Esophagus squamous epithelium (tissue), 5 donors: ENCODE measurements at regions not wholly inside any gene's neighbourhood (a gene's known extent, or its start where the extent isn't known, plus 50 kb on each side); places are given as distances from the start of the nearest gene placed in this dataset.
A peak's percentile ranks its signal among the peaks of the same experiment; 100 is the strongest.
"Not testable (repeated sequence)": the region's sequence is repeated elsewhere in the genome, so short reads cannot be mapped to it uniquely, and the experiment has no call there.

Experiments
- DNase-seq: peaks from one replicate; lab custom pipeline; 2025; lab: John Stamatoyannopoulos, UW
- H3K27ac ChIP-seq, 4 donors: fragments of 200-600 bp; sonication (generic); one replicate each; pipeline ENCODE4 v1.5.1; 2016 to 2019; ENCODE audit warnings: mild to moderate bottlenecking in 1 of 4
- H3K27me3 ChIP-seq, 4 donors: fragments of 200-600 bp; sonication (generic); 1 replicate in 3 of 4; 2 replicates in 1 of 4; pipeline versions ENCODE4 v1.5.1 to v1.6.0; 2017 to 2021; ENCODE audit warnings: antibody characterized with exemption in 1 of 4
- H3K36me3 ChIP-seq, 3 donors: fragments of 200-600 bp; sonication (generic); one replicate each; pipeline ENCODE4 v1.5.1; 2016 to 2019
- H3K4me1 ChIP-seq, 3 donors: fragments of 200-600 bp; sonication (generic); one replicate each; pipeline ENCODE4 v1.5.1; 2017 to 2019
- H3K4me3 ChIP-seq, 4 donors: fragments of 200-600 bp; sonication (generic); 1 replicate in 3 of 4; 2 replicates in 1 of 4; pipeline ENCODE4 v1.5.1; 2016 to 2019; ENCODE audit warnings: mild to moderate bottlenecking in 2 of 4, moderate library complexity in 1 of 4
- H3K9me3 ChIP-seq, 3 donors: fragments of 200-600 bp; sonication (generic); one replicate each; pipeline ENCODE4 v1.5.1; 2016 to 2019
- POLR2A ChIP-seq, 4 donors: fragments of 450-650 bp; IDR thresholded peaks; one replicate each; pipeline ENCODE4 v1.6.1; 2017; ENCODE audit warnings: antibody characterized with exemption in 4 of 4, mild to moderate bottlenecking in 4 of 4, moderate library complexity in 3 of 4
- WGBS, 2 donors: methylation state at CpG; one replicate each; pipeline ENCODE4 v1.1.5; 2018; 5-methylcytosine and 5-hydroxymethylcytosine counted together
- intact Hi-C: fragments of 100-400 bp; cut with DNase I; formaldehyde crosslinking; loops from one replicate; pipeline ENCODE4 v1.15.0; 2022
- TF ChIP-seq, protein P1 (sequence below), 6 experiments: fragments of 450-650 bp in 4 of 6; fragments of 200-600 bp in 2 of 6; sonication (generic) in 2 of 6; IDR thresholded peaks; one replicate each; pipeline ENCODE4 v1.5.1; 2016 to 2019; ENCODE audit warnings: antibody characterized with exemption in 6 of 6, mild to moderate bottlenecking in 4 of 6, moderate library complexity in 4 of 6
- donor health status: DM: yes; HTN: yes; CAD: no.

DNA sequence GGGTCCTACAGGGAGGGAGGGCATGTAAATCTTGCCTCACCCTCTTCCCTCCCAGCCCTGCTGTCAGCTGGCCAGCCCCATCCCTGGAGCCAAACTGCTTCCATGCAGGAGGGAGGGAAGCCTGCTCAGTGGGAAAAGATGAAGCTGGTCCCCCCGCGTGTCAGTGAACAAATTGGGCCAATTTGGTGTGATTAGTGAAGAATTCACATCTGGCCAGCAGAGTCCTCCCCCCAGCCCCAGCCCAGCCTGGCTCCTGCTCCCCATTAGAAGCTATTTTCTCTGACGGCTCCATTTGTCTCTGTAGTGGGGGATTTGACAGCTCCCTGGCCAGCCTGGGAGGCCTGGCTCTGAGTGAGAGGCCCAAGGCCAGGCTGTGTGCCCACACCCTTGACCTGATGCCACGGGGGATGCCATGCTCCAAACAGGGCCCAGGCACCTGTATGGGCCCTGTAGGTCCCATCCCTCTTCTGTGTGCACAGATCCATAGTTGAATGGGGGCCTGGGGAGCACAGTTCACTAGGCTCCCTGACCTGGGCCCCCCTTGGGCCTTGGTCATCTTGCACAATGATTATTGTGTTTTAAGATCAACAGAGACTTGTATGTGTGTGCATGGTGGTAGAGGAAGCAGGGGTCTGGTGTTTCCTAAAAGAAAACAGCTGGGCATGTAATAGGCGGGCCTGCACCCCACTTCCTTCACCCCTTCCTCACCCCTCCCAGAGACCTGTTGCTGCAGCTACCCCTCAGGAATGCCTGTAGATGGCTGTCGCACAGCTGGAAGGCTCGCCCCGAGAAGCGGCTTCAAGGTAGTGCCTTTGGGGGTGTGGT lies 50.7 kb upstream of the TAC4 start:
- H3K4me3 ChIP-seq: no peak overlapping the region
- no peaks in the 10 kb centered on the region for H3K36me3 ChIP-seq
- intact Hi-C loops: no loop called here
- no peak for TF ChIP-seq POLR2A (IDR thresholded peaks at IDR 0.05)
- TF ChIP-seq, protein P1, sequence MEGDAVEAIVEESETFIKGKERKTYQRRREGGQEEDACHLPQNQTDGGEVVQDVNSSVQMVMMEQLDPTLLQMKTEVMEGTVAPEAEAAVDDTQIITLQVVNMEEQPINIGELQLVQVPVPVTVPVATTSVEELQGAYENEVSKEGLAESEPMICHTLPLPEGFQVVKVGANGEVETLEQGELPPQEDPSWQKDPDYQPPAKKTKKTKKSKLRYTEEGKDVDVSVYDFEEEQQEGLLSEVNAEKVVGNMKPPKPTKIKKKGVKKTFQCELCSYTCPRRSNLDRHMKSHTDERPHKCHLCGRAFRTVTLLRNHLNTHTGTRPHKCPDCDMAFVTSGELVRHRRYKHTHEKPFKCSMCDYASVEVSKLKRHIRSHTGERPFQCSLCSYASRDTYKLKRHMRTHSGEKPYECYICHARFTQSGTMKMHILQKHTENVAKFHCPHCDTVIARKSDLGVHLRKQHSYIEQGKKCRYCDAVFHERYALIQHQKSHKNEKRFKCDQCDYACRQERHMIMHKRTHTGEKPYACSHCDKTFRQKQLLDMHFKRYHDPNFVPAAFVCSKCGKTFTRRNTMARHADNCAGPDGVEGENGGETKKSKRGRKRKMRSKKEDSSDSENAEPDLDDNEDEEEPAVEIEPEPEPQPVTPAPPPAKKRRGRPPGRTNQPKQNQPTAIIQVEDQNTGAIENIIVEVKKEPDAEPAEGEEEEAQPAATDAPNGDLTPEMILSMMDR (IDR thresholded peaks at IDR 0.05): no peak
- peaks cover 9 to 51% (median 16%) of the 10 kb centered on the region in 3 donors for H3K4me1 ChIP-seq
- DNase-seq: no peak
- H3K27ac ChIP-seq: no peak overlapping the region
- H3K27me3 ChIP-seq: peaks cover 0 to 66% (median 0%) of the 10 kb centered on the region in 4 donors
- H3K9me3 ChIP-seq: no peaks in the 10 kb centered on the region
- 58 to 100% methylated on average over 2 to 6 of the region's 9 CpGs for WGBS, 2 donors

DNA sequence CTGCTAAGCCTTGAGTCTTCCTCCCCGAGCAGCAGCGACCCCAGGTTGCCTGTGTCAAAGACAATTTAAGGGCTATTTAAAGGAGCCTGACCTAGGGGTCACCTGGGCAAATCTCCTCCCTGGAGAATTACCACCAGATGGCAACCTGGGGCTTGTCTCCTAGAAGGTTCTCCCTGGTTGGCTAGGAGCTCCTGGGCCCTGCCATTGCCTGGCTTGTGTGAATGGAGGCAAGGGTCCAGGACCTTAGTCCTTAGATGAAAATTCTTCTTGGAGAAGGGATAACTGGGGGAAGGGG lies 51.3 kb upstream of the TAC4 start:
- intact Hi-C loops: no loop called here
- no peaks in the 10 kb centered on the region for H3K9me3 ChIP-seq
- H3K27ac ChIP-seq: no peak overlapping the region
- H3K27me3 ChIP-seq: peaks cover 0 to 66% (median 0%) of the 10 kb centered on the region in 4 donors
- H3K36me3 ChIP-seq: no peaks in the 10 kb centered on the region
- H3K4me1 ChIP-seq: peaks cover 9 to 46% (median 12%) of the 10 kb centered on the region in 3 donors
- WGBS, 2 donors: no CpG with 5 or more reads among the region's 2 CpGs
- no peak overlapping the region for H3K4me3 ChIP-seq
- DNase-seq: no peak
- TF ChIP-seq, protein P1 (IDR thresholded peaks at IDR 0.05): no peak
- no peak for TF ChIP-seq POLR2A (IDR thresholded peaks at IDR 0.05)

DNA sequence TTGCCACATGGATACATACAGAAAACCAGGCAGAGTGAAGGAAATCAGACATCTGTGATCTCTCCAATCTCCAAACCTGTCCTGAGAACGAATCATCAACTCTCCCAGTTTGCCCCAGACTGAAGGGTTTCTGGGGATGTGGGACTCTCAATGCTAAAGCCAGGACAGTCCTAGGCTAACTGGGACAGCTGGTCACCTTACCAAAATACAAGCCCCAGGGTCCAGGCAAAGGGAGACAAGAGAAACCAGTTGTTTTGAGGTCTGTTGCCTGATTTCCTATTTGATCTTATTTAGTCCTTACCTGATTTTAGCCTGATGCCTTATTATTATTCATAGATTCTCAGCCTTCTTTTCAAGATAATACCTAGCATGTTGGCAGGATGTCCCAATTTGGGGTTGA lies 51.7 kb upstream of the TAC4 start:
- 50 to 67% methylated on average over 1 of the region's 1 CpG for WGBS, 2 donors
- Histone ChIP-seq H3K27ac (no peak overlapping the region), H3K27me3 (peaks cover 0 to 66% (median 0%) of the 10 kb centered on the region in 4 donors)

DNA sequence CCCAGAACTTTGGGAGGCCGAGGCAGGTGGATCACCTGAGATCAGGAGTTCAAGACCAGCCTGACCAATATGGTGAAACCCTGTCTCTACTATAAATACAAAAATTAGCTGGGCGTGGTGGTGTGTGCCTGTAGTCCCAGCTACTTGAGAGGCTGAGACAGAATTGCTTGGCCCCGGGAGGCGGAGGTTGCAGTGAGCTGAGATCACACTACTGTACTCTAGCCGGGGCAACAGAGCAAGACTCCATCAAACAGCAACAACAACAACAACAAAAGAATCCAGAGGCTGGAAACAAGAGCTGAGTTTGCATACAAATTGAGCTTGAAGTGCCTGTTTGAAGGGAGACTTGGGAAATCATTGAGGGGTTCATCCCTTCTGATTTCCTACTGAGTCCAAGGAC lies 52.9 kb upstream of the TAC4 start:
- peaks cover 0 to 71% (median 0%) of the 10 kb centered on the region in 4 donors for H3K27me3 ChIP-seq
- DNase-seq, H3K9me3 ChIP-seq, intact Hi-C loops, H3K36me3 ChIP-seq, H3K4me3 ChIP-seq, H3K27ac ChIP-seq: not testable (repeated sequence)
- WGBS, 2 donors: 84 to 100% methylated on average over 2 to 5 of the region's 5 CpGs
- peaks cover 4 to 29% (median 8%) of the 10 kb centered on the region in 3 donors for H3K4me1 ChIP-seq

More for the DNA sequence above, 51.7 kb upstream of the TAC4 start:
- Histone ChIP-seq H3K4me1 (peaks cover 8 to 41% (median 9%) of the 10 kb centered on the region in 3 donors), H3K4me3 (no peak overlapping the region), H3K9me3 (no peaks in the 10 kb centered on the region), H3K36me3 (no peaks in the 10 kb centered on the region)
- no peak for DNase-seq
- TF ChIP-seq, protein P1 (IDR thresholded peaks at IDR 0.05): no peak
- no peak for TF ChIP-seq POLR2A (IDR thresholded peaks at IDR 0.05)
- intact Hi-C loops: no loop called here

DNA sequence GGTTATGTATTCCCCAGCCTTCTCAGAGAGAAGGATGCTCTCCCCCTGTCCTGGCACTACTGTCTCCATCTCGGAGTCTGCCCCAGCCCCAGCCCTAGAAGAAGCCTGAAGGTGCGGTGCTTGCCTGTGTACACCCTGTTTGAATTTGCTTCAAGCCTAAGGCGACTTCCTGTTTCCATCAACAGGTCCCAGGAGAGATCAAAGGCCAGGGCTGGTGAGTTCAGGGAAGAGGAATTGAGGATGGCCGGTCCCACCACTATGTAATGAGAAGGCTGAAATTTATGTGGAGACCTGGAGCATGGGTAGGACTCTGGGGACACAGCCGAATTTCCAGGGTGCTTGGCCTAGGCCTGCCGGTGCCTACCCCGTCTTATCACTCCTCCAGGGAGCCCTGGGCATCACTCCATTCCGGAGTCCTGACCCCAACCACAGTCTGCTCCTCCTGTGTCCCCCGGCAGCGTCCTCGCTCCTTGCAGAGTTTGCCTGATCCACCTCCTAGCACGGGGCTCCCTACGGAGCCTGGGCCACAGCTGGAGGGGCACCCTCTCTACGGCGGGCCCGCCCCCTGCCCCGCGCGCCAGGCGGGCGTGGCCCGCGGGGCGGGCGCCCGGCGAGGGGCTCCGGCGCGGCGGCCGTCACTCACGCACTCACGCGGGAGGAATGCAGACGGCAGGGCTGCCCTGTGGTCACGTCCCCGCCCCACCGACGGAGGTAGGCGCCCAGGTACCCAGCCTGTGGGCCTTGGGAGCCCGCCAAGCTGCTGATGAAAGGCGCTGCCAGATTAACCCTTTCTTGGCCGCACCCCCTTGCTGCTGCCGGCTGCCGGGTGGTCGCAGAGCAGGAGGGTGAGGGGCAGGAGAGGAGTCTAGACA lies 53.8 kb upstream of the TAC4 start:
- intact Hi-C loops: no loop called here
- no peak for DNase-seq
- Histone ChIP-seq H3K27ac (no peak overlapping the region), H3K4me3 (peak overlapping the region in 1 of 4 donors; percentile 45), H3K4me1 (peaks cover 4 to 21% (median 8%) of the 10 kb centered on the region in 3 donors), H3K36me3 (no peaks in the 10 kb centered on the region), H3K27me3 (peaks cover 0 to 69% (median 0%) of the 10 kb centered on the region in 4 donors), H3K9me3 (no peaks in the 10 kb centered on the region)
- TF ChIP-seq POLR2A (IDR thresholded peaks at IDR 0.05): no peak
- TF ChIP-seq, protein P1 (IDR thresholded peaks at IDR 0.05): no peak
- WGBS, 2 donors: 21 to 38% methylated on average over 2 to 11 of the region's 47 CpGs
